ENCODE measurements at regions not wholly inside any gene's neighbourhood (a gene's known extent, or its start where the extent isn't known, plus 50 kb on each side); places are given as distances from the start of the nearest gene placed in this dataset.

- TF ChIP-seq CHD7 (IDR thresholded peaks at IDR 0.05; ENCODE audit: insufficient replicate concordance, low read length): no peak
- TF ChIP-seq BRCA1 (IDR thresholded peaks at IDR 0.05; ENCODE audit: low read depth, low read length): no peak
- no peak for TF ChIP-seq CREB1 (IDR thresholded peaks at IDR 0.05)
- no peak for TF ChIP-seq KDM5A (IDR thresholded peaks at IDR 0.05; ENCODE audit: low read length)
- TF ChIP-seq TAF1 (IDR thresholded peaks at IDR 0.05; ENCODE audit: low read depth, low read length): no peak
- TF ChIP-seq RXRA (IDR thresholded peaks at IDR 0.05; ENCODE audit: insufficient read depth, low read depth, low read length): no peak
- no peak for TF ChIP-seq RNF2 (IDR thresholded peaks at IDR 0.05; ENCODE audit: borderline replicate concordance, low read depth, low read length, missing control alignments, poor library complexity, severe bottlenecking)
- no peak for TF ChIP-seq GABPA (IDR thresholded peaks at IDR 0.05; ENCODE audit: borderline replicate concordance, insufficient read depth, low read length)
- TF ChIP-seq TBP (IDR thresholded peaks at IDR 0.05; ENCODE audit: low read depth, low read length): no peak
Observed at GRCh38 chr2:16294791-16295190, 354.4 kb downstream of the MYCN start (continued).

All from H1 (cell line).